K562 (cell line): ENCODE measurements at regions not wholly inside any gene's neighbourhood (a gene's known extent, or its start where the extent isn't known, plus 50 kb on each side); places are given as distances from the start of the nearest gene placed in this dataset.

ENCODE experiments used
- ATAC-seq: fragments of 200-7000 bp; cut with Tn5 transposase; 3 replicates; pipeline ENCODE4 v1.9.1; 2020; ENCODE audit warnings: moderate library complexity
- BruUV-seq: library from RNA; stranded (reverse); fragments of 400-500 nt; replicated peaks from 2 replicates; lab custom pipeline; 2021; lab: Mats Ljungman, UMichigan
- CTCF ChIA-PET: fragments of 300-600 bp; formaldehyde crosslinking; extraction: SDS; loops from one replicate; lab custom pipeline; 2021; ENCODE audit warnings: low intra/inter-chr PET ratio; lab: Yijun Ruan, JAX
- POLR2A ChIA-PET: fragments of 300-600, 350-650 bp; sonication (Branson Sonifier 250); formaldehyde crosslinking; extraction: SDS; loops from one replicate; lab custom pipeline; 2021; ENCODE audit warnings: antibody characterized with exemption, inconsistent platforms; lab: Yijun Ruan, JAX
- DNase-seq, 4 experiments: peaks; one replicate each; pipeline versions ENCODE4 v3.0.0 to v3.0.0-alpha.2; 2011 to 2018; ENCODE audit warnings: low spot score in 3 of 4, mixed read lengths in 3 of 4; ENCODE audit errors: extremely low read depth in 1 of 4
- FAIRE-seq: peaks from 2 replicates; lab custom pipeline; 2011; peaks lifted over from hg19 to GRCh38; lab: Jason Lieb, UNC
- H2AFZ ChIP-seq: 2 replicates; pipeline ENCODE4 v1.6.0; 2011; ENCODE audit warnings: low read depth, low read length, control low read depth, inconsistent platforms
- H3K27ac ChIP-seq: fragments of 200-600 bp; 3 replicates; pipeline ENCODE4 v1.8.0; 2011; ENCODE audit warnings: low read depth, mild to moderate bottlenecking, control low read depth, inconsistent platforms, low read length, moderate library complexity, mixed read lengths; ENCODE audit errors: extremely low read depth
- H3K27me3 ChIP-seq, 2 experiments: fragments of 300-600 bp in 1 of 2; 2 replicates in 1 of 2; 3 replicates in 1 of 2; pipeline versions ENCODE4 v1.6.0 to v1.8.0; 2011; ENCODE audit warnings: inconsistent platforms in 2 of 2, low read length in 2 of 2, mild to moderate bottlenecking in 1 of 2, mixed read lengths in 1 of 2, moderate library complexity in 1 of 2; ENCODE audit not compliant: control insufficient read depth in 2 of 2, insufficient read depth in 2 of 2
- H3K36me3 ChIP-seq: fragments of 300-600 bp; 3 replicates; pipeline ENCODE4 v1.8.0; 2011; ENCODE audit warnings: mild to moderate bottlenecking, low read length, inconsistent platforms; ENCODE audit not compliant: control insufficient read depth, insufficient read depth
- H3K4me1 ChIP-seq, 2 experiments: fragments of 200-600 bp in 1 of 2; replicated peaks in 1 of 2; 2 replicates in 1 of 2; 3 replicates in 1 of 2; pipeline versions ENCODE4 v1.5.1 to v1.8.0; 2011; ENCODE audit warnings: inconsistent platforms in 2 of 2, low read length in 2 of 2, mild to moderate bottlenecking in 1 of 2, mixed read lengths in 1 of 2, moderate library complexity in 1 of 2; ENCODE audit not compliant: control insufficient read depth in 2 of 2, insufficient read depth in 2 of 2
- H3K4me2 ChIP-seq: 2 replicates; pipeline ENCODE4 v1.6.1; 2011; ENCODE audit warnings: low read length, control low read depth, inconsistent platforms, mixed read lengths; ENCODE audit not compliant: insufficient read depth
- H3K4me3 ChIP-seq: fragments of 200-600 bp; sonication (generic), shearing (Covaris generic); 2 replicates; pipeline ENCODE4 v1.5.1; 2016; ENCODE audit warnings: control low read depth, inconsistent platforms
- H3K79me2 ChIP-seq: fragments of 200-600 bp; 3 replicates; pipeline ENCODE4 v1.8.0; 2011; ENCODE audit warnings: low read length, inconsistent platforms; ENCODE audit not compliant: control insufficient read depth, insufficient read depth
- H3K9ac ChIP-seq, 2 experiments: 2 replicates each; pipeline versions ENCODE4 v1.6.0 to v1.6.1; 2011; ENCODE audit warnings: low read depth in 2 of 2, low read length in 2 of 2, control low read depth in 1 of 2, inconsistent platforms in 1 of 2, mild to moderate bottlenecking in 1 of 2, mixed read lengths in 1 of 2; ENCODE audit not compliant: insufficient read depth in 1 of 2
- H3K9me1 ChIP-seq: one replicate; pipeline ENCODE4 v1.6.0; 2011; ENCODE audit warnings: inconsistent platforms, mild to moderate bottlenecking, low read length, moderate library complexity; ENCODE audit not compliant: control insufficient read depth, insufficient read depth
- H3K9me3 ChIP-seq: replicated peaks from 2 replicates; pipeline ENCODE4 v1.5.1; 2011; ENCODE audit warnings: low read depth, low read length, inconsistent platforms; ENCODE audit not compliant: control insufficient read depth, insufficient read depth
- H4K20me1 ChIP-seq: replicated peaks from 2 replicates; pipeline ENCODE4 v1.6.1; 2011; ENCODE audit warnings: low read length, inconsistent platforms, mixed read lengths; ENCODE audit not compliant: control insufficient read depth, insufficient read depth
- E4F1 ChIP-seq: fragments of 250-450 bp; sonication (Bioruptor Pico); IDR thresholded peaks from 2 replicates; pipeline ENCODE4 v1.5.0; 2021; ENCODE audit warnings: mild to moderate bottlenecking, borderline replicate concordance
- ERF ChIP-seq: fragments of 450-650 bp; formaldehyde crosslinking; IDR thresholded peaks from 2 replicates; pipeline ENCODE4 v1.4.0; 2020; ENCODE audit warnings: mild to moderate bottlenecking, mixed read lengths
- ETS2 ChIP-seq: IDR thresholded peaks from 2 replicates; pipeline ENCODE4 v1.6.1; 2016; ENCODE audit warnings: borderline replicate concordance, missing genetic modification characterization, mild to moderate bottlenecking, moderate library complexity, missing compliant biosample characterization; ENCODE audit not compliant: poor library complexity, severe bottlenecking
- NR0B1 ChIP-seq: fragments of 450-650 bp; IDR thresholded peaks from one replicate; pipeline ENCODE4 v1.6.1; 2018; ENCODE audit warnings: mild to moderate bottlenecking, moderate library complexity; ENCODE audit not compliant: partially characterized antibody
- PKNOX1 ChIP-seq: fragments of 450-650 bp; IDR thresholded peaks from 2 replicates; pipeline ENCODE4 v1.6.1; 2016
- STAT5A ChIP-seq: IDR thresholded peaks from 2 replicates; pipeline ENCODE4 v1.6.1; 2012; ENCODE audit warnings: low read length, inconsistent platforms, borderline replicate concordance
- ZC3H4 ChIP-seq: sonication (generic); formaldehyde crosslinking; IDR thresholded peaks from 2 replicates; pipeline ENCODE4 v1.9.0; 2021; ENCODE audit warnings: missing genetic modification reagents, borderline replicate concordance
- ZNF232 ChIP-seq: sonication (generic); formaldehyde crosslinking; IDR thresholded peaks from 2 replicates; pipeline ENCODE4 v1.8.0; 2022; ENCODE audit warnings: mild to moderate bottlenecking, missing genetic modification reagents
- WGBS: fragments of 100-300 bp; shearing (Covaris generic); methylation state at CpG from one replicate; pipeline ENCODE4 v1.1.6; 2016; ENCODE audit warnings: low coverage, mixed read lengths; ENCODE audit not compliant: insufficient coverage; ENCODE audit errors: missing lambda C conversion rate; 5-methylcytosine and 5-hydroxymethylcytosine counted together
- in situ Hi-C: fragments of 300-500 bp; cut with MboI; formaldehyde crosslinking; loops from 4 replicates; pipeline ENCODE4 v1.15.0; 2018; ENCODE audit warnings: inconsistent platforms, mixed read lengths
- intact Hi-C: fragments of 100-400 bp; cut with micrococcal nuclease; formaldehyde crosslinking; loops from 2 replicates; pipeline ENCODE4 v1.14.2; 2022

- TF ChIP-seq ZNF232 (CRISPR knock-in tag), result no peak
Measured at GRCh38 chr5:13625616-13626198, 318.8 kb downstream of the DNAH5 start (continued).

- FAIRE-seq, result no peak
- intact Hi-C loops (no loop called here), in situ Hi-C loops (no loop called here)
- TF ChIP-seq ETS2 (tag), result no peak
- TF ChIP-seq ERF (CRISPR knock-in tag), result no peak
- TF ChIP-seq STAT5A, result no peak
- no peak for TF ChIP-seq NR0B1
- TF ChIP-seq ZC3H4, result no peak
- TF ChIP-seq E4F1, result no peak
- no peak for TF ChIP-seq PKNOX1
- H3K9me3 ChIP-seq, result no peaks in the 10 kb centered on the region
- DNase-seq, result no peak
- H3K9me1 ChIP-seq, result no peaks in the 10 kb centered on the region
- no peaks in the 10 kb centered on the region for H3K4me1 ChIP-seq
- ATAC-seq, result no peak
- H3K4me2 ChIP-seq, result no peak overlapping the region
- no peak overlapping the region for H2AFZ ChIP-seq
- CTCF ChIA-PET, result no interaction called here
- H3K36me3 ChIP-seq, result no peaks in the 10 kb centered on the region
- no peak overlapping the region for H3K9ac ChIP-seq
- BruUV-seq, result no TSS peak
- H3K27me3 ChIP-seq, result no peaks in the 10 kb centered on the region
- WGBS, result 0% methylated on average over 6 of the region's 6 CpGs
- POLR2A ChIA-PET, result no interaction called here
- no peak overlapping the region for H3K27ac ChIP-seq
- no peak overlapping the region for H3K4me3 ChIP-seq
- H3K79me2 ChIP-seq, result no peaks in the 10 kb centered on the region
- no peaks in the 10 kb centered on the region for H4K20me1 ChIP-seq
Measured at GRCh38 chr5:13624283-13625074, 320.0 kb downstream of the DNAH5 start.
